HepG2 (cell line): ENCODE measurements at regions not wholly inside any gene's neighbourhood (a gene's known extent, or its start where the extent isn't known, plus 50 kb on each side); places are given as distances from the start of the nearest gene placed in this dataset.

Experiments used
- ATAC-seq: fragments of 200-7000 bp; cut with Tn5 transposase; 3 replicates; pipeline ENCODE4 v1.9.1; 2020; ENCODE audit warnings: mild to moderate bottlenecking, moderate library complexity
- BruUV-seq: library from RNA; stranded (reverse); fragments of 400-500 nt; replicated peaks from 2 replicates; lab custom pipeline; 2021; lab: Mats Ljungman, UMichigan
- CTCF ChIA-PET: fragments of 300-600 bp; formaldehyde crosslinking; extraction: SDS; loops from one replicate; lab custom pipeline; 2021; ENCODE audit warnings: low total read pairs, inconsistent platforms, low intra/inter-chr PET ratio; lab: Yijun Ruan, JAX
- POLR2A ChIA-PET: fragments of 350-600 bp; sonication (Branson Sonifier 250); formaldehyde crosslinking; loops from one replicate; lab custom pipeline; 2020; ENCODE audit warnings: antibody characterized with exemption, inconsistent platforms; lab: Yijun Ruan, JAX
- DNase-seq: peaks from one replicate; pipeline ENCODE4 v3.0.0-alpha.2; 2015; ENCODE audit warnings: low spot score
- FAIRE-seq: peaks from 3 replicates; lab custom pipeline; 2011; peaks lifted over from hg19 to GRCh38; lab: Jason Lieb, UNC
- H2AFZ ChIP-seq: one replicate; pipeline ENCODE4 v1.6.1; 2011; ENCODE audit warnings: low read length, inconsistent platforms
- H3K27ac ChIP-seq: fragments of 300-600 bp; 3 replicates; pipeline ENCODE4 v1.8.0; 2011; ENCODE audit warnings: mixed run types, mild to moderate bottlenecking, mixed read lengths, low read length, inconsistent platforms; ENCODE audit not compliant: insufficient read depth; ENCODE audit errors: extremely low read length
- H3K27me3 ChIP-seq, 2 experiments: fragments of 200-600 bp in 1 of 2; 2 replicates in 1 of 2; 3 replicates in 1 of 2; pipeline versions ENCODE4 v1.6.0 to v1.8.0; 2011; ENCODE audit warnings: low read length in 2 of 2, mild to moderate bottlenecking in 2 of 2, moderate library complexity in 2 of 2, inconsistent platforms in 1 of 2; ENCODE audit not compliant: insufficient read depth in 2 of 2, control insufficient read depth in 1 of 2
- H3K36me3 ChIP-seq, 2 experiments: fragments of 200-600 bp in 1 of 2; replicated peaks in 1 of 2; 2 replicates in 1 of 2; 3 replicates in 1 of 2; pipeline versions ENCODE4 v1.5.1 to v1.8.0; 2011; ENCODE audit warnings: low read length in 2 of 2, inconsistent platforms in 1 of 2; ENCODE audit not compliant: insufficient read depth in 2 of 2, control insufficient read depth in 1 of 2
- H3K4me1 ChIP-seq: 2 replicates; pipeline ENCODE4 v1.5.1; 2012; ENCODE audit warnings: low read length, inconsistent platforms; ENCODE audit not compliant: insufficient read depth
- H3K4me2 ChIP-seq: 2 replicates; pipeline ENCODE4 v1.6.0; 2011; ENCODE audit warnings: low read depth, low read length, inconsistent platforms
- H3K4me3 ChIP-seq, 3 experiments: fragments of 200-600 bp in 1 of 3; sonication (generic), shearing (Covaris generic) in 1 of 3; replicated peaks in 1 of 3; 2 replicates each; pipeline ENCODE4 v1.5.1; 2011 to 2016; ENCODE audit warnings: low read length in 3 of 3, inconsistent platforms in 2 of 3, low read depth in 2 of 3, mild to moderate bottlenecking in 2 of 3, control low read depth in 1 of 3, mixed read lengths in 1 of 3; ENCODE audit not compliant: insufficient read depth in 1 of 3
- H3K79me2 ChIP-seq: one replicate; pipeline ENCODE4 v1.6.1; 2011; ENCODE audit warnings: low read length, inconsistent platforms; ENCODE audit not compliant: insufficient read depth
- H3K9ac ChIP-seq: 2 replicates; pipeline ENCODE4 v1.6.0; 2011; ENCODE audit warnings: mild to moderate bottlenecking, low read depth, low read length, inconsistent platforms; ENCODE audit not compliant: insufficient read depth
- H3K9me3 ChIP-seq: 2 replicates; pipeline ENCODE4 v1.5.1; 2012; ENCODE audit warnings: mild to moderate bottlenecking, low read length
- H4K20me1 ChIP-seq: 2 replicates; pipeline ENCODE4 v1.6.0; 2011; ENCODE audit warnings: inconsistent platforms, mild to moderate bottlenecking, low read length, moderate library complexity; ENCODE audit not compliant: insufficient read depth
- ARID2 ChIP-seq: sonication (generic); formaldehyde crosslinking; IDR thresholded peaks from 2 replicates; pipeline ENCODE4 v1.8.1; 2022; ENCODE audit warnings: mild to moderate bottlenecking, missing genetic modification reagents, borderline replicate concordance
- CREBL2 ChIP-seq: sonication (generic); formaldehyde crosslinking; IDR thresholded peaks from 2 replicates; pipeline ENCODE4 v1.8.1; 2023; ENCODE audit warnings: missing genetic modification reagents, mild to moderate bottlenecking, borderline replicate concordance
- CTCF ChIP-seq: sonication (generic); formaldehyde crosslinking; IDR thresholded peaks from 2 replicates; pipeline ENCODE4 v1.5.0; 2020; ENCODE audit warnings: mild to moderate bottlenecking, missing genetic modification reagents, moderate library complexity
- GTF2F1 ChIP-seq: fragments of 150-350 bp; IDR thresholded peaks from 2 replicates; pipeline ENCODE4 v1.6.1; 2014; ENCODE audit warnings: low read length
- NPAS2 ChIP-seq: sonication (generic); formaldehyde crosslinking; IDR thresholded peaks from 2 replicates; pipeline ENCODE4 v1.8.0; 2022; ENCODE audit warnings: mild to moderate bottlenecking, missing genetic modification reagents, borderline replicate concordance
- NR1H2 ChIP-seq: sonication (generic); formaldehyde crosslinking; IDR thresholded peaks from 2 replicates; pipeline ENCODE4 v1.8.1; 2022; ENCODE audit warnings: low read depth, missing genetic modification reagents, borderline replicate concordance
- PLRG1 ChIP-seq: fragments of 450-650 bp; conservative IDR thresholded peaks from 2 replicates; pipeline ENCODE4 v1.6.1; 2016
- SATB2 ChIP-seq: sonication (generic); formaldehyde crosslinking; IDR thresholded peaks from 2 replicates; pipeline ENCODE4 v1.5.0; 2020; ENCODE audit warnings: missing genetic modification reagents
- SNAPC4 ChIP-seq: sonication (generic); formaldehyde crosslinking; IDR thresholded peaks from 2 replicates; pipeline ENCODE4 v1.4.0; 2020; ENCODE audit warnings: mild to moderate bottlenecking, missing genetic modification reagents
- STAG1 ChIP-seq: sonication (generic); formaldehyde crosslinking; IDR thresholded peaks from 2 replicates; pipeline ENCODE4 v1.4.0; 2020; ENCODE audit warnings: missing genetic modification reagents
- ZNF138 ChIP-seq: sonication (generic); formaldehyde crosslinking; IDR thresholded peaks from 2 replicates; pipeline ENCODE4 v1.5.0; 2020; ENCODE audit warnings: mild to moderate bottlenecking, low read depth, missing genetic modification reagents
- WGBS: methylation state at CpG from one replicate; pipeline ENCODE4 v1.1.6; 2017; ENCODE audit warnings: low lambda C conversion rate; 5-methylcytosine and 5-hydroxymethylcytosine counted together
- in situ Hi-C: cut with HindIII; loops from 2 replicates; pipeline ENCODE4 v1.10.0; 2017; ENCODE audit warnings: low pct_unique_long_range_greater_than_20kb; ENCODE audit not compliant: extremely low pct_ligation_motif_present
- intact Hi-C: fragments of 100-400 bp; cut with micrococcal nuclease; formaldehyde crosslinking; loops from one replicate; pipeline ENCODE4 v1.10.0; 2022; ENCODE audit not compliant: unreplicated experiment

GRCh38 chr2:103289105-103289725, 527.4 kb downstream of the TMEM182 start:
- ChIA-PET CTCF (no interaction called here), POLR2A (no interaction called here)
- TF ChIP-seq CTCF (CRISPR knock-in tag) = peak; percentile 9; the same call in 1 of the 2 replicates
- peak; percentile 34; the same call in 1 of the 2 replicates for TF ChIP-seq STAG1 (CRISPR knock-in tag)
- TF ChIP-seq ZNF138 (CRISPR knock-in tag) = no peak
- H3K79me2 ChIP-seq = no peaks in the 10 kb centered on the region
- no peak overlapping the region for H3K9ac ChIP-seq
- H3K27ac ChIP-seq = no peak overlapping the region
- no peaks in the 10 kb centered on the region for H4K20me1 ChIP-seq
- H3K4me1 ChIP-seq = no peaks in the 10 kb centered on the region
- in situ Hi-C loops = no loop called here
- no peak overlapping the region for H3K4me2 ChIP-seq
- WGBS = 4% methylated on average over 5 of the region's 5 CpGs
- no peak for FAIRE-seq
- H3K9me3 ChIP-seq = no peaks in the 10 kb centered on the region
- no peak for ATAC-seq
- no peak for DNase-seq
- H3K4me3 ChIP-seq = no peak overlapping the region
- intact Hi-C loops = no loop called here
- BruUV-seq = no TSS peak
- no peaks in the 10 kb centered on the region for H3K36me3 ChIP-seq
- no peaks in the 10 kb centered on the region for H3K27me3 ChIP-seq
- no peak overlapping the region for H2AFZ ChIP-seq

GRCh38 chr2:103292573-103292972, 530.7 kb downstream of the TMEM182 start:
- no TSS peak for BruUV-seq
- no peaks in the 10 kb centered on the region for H3K27me3 ChIP-seq
- FAIRE-seq = no peak
- TF ChIP-seq NR1H2 (CRISPR knock-in tag) (no peak), GTF2F1 (no peak), NPAS2 (CRISPR knock-in tag) (no peak), CREBL2 (no peak), SNAPC4 (CRISPR knock-in tag) (no peak), SATB2 (no peak), ARID2 (CRISPR knock-in tag) (no peak), PLRG1 (no peak)

More at GRCh38 chr2:103292573-103292972, 530.7 kb downstream of the TMEM182 start:
- in situ Hi-C loops = no loop called here
- Histone ChIP-seq H2AFZ (no peak overlapping the region), H3K9ac (no peak overlapping the region), H3K4me1 (no peaks in the 10 kb centered on the region), H3K4me3 (no peak overlapping the region), H3K79me2 (no peaks in the 10 kb centered on the region), H3K4me2 (no peak overlapping the region), H4K20me1 (no peaks in the 10 kb centered on the region), H3K36me3 (no peaks in the 10 kb centered on the region; a peak in 1 of 5 replicates), H3K27ac (no peak overlapping the region), H3K9me3 (no peaks in the 10 kb centered on the region)
- ChIA-PET CTCF (no interaction called here), POLR2A (no interaction called here)
- intact Hi-C loops = no loop called here
- ATAC-seq = no peak
- no peak for DNase-seq
- 14% methylated on average over 6 of the region's 6 CpGs for WGBS
